Neural progenitor cell (in vitro differentiated cells): ENCODE measurements at regions not wholly inside any gene's neighbourhood (a gene's known extent, or its start where the extent isn't known, plus 50 kb on each side); places are given as distances from the start of the nearest gene placed in this dataset.

Experiments used
- CTCF ChIP-seq: fragments of 200-600 bp; sonication (generic); IDR thresholded peaks from 2 replicates; pipeline ENCODE4 v1.5.1; 2017; ENCODE audit warnings: antibody characterized with exemption, mild to moderate bottlenecking
- EZH2 ChIP-seq: fragments of 200-600 bp; sonication (generic); IDR thresholded peaks from 2 replicates; pipeline ENCODE4 v1.6.1; 2017; ENCODE audit warnings: antibody characterized with exemption, mild to moderate bottlenecking, moderate library complexity
- EZH2phosphoT487 ChIP-seq: fragments of 200-600 bp; sonication (generic); IDR thresholded peaks from 2 replicates; pipeline ENCODE4 v1.6.1; 2017; ENCODE audit warnings: antibody characterized with exemption

DNA sequence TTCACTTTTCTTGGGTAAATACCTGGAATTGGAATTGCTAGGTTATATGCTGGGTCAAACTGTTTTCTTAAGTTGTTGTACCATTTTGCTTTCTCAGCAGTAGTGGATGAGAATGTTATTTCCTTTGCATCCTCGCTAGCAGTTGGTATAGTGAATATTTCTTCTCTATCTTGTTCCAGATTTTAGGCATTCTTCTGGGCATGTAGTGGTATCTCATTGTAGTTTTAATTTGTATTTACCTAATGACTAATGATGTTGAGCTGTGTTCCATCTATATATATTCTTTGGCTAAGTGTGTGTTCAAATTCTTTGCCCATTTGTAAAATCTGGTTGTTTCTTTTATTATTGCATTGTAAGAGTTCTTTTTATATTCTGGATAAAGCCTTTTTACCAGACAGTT lies 333.3 kb downstream of the MAT2B start:
- TF ChIP-seq CTCF (no peak), EZH2phosphoT487 (no peak), EZH2 (no peak)
